HCT116 (cell line): ENCODE measurements at regions not wholly inside any gene's neighbourhood (a gene's known extent, or its start where the extent isn't known, plus 50 kb on each side); places are given as distances from the start of the nearest gene placed in this dataset.

Experiments
- ATAC-seq: fragments of 200-7000 bp; cut with Tn5 transposase; 2 replicates; pipeline ENCODE4 v1.9.1; 2020; ENCODE audit warnings: mild to moderate bottlenecking, moderate library complexity
- BruUV-seq: library from RNA; stranded (reverse); fragments of 400-500 nt; replicated peaks from 2 replicates; lab custom pipeline; 2021; lab: Mats Ljungman, UMichigan
- CTCF ChIA-PET: fragments of 300-600 bp; sonication (Branson Sonifier 250); formaldehyde crosslinking; loops from one replicate; lab custom pipeline; 2021; ENCODE audit warnings: antibody characterized with exemption; lab: Charles Lee
- POLR2A ChIA-PET: fragments of 300-600, 350-600 bp; sonication (Branson Sonifier 250); formaldehyde crosslinking; loops from one replicate; lab custom pipeline; 2021; ENCODE audit warnings: antibody characterized with exemption; lab: Charles Lee
- RAD21 ChIA-PET, 2 experiments: fragments of 300-600 bp; sonication (Branson Sonifier 250); formaldehyde crosslinking; loops; one replicate each; lab custom pipeline; 2023; ENCODE audit warnings: low total read pairs in 2 of 2; ENCODE audit not compliant: uncharacterized antibody in 2 of 2, unreplicated experiment in 2 of 2, low non-redundant PET in 1 of 2; lab: Charles Lee
- DNase-seq: peaks from one replicate; pipeline ENCODE4 v3.0.0-alpha.2; 2010; ENCODE audit warnings: low read depth, low spot score
- H2AFZ ChIP-seq: fragments of 200-600 bp; shearing (Covaris generic), sonication (generic); 2 replicates; pipeline ENCODE4 v1.6.1; 2017; ENCODE audit warnings: low read depth, mixed run types, mixed read lengths, antibody characterized with exemption, low read length; ENCODE audit not compliant: poor library complexity, severe bottlenecking
- H3K27ac ChIP-seq: 2 replicates; pipeline ENCODE4 v1.5.1; 2012; ENCODE audit warnings: low read depth, low read length
- H3K27me3 ChIP-seq: fragments of 200-600 bp; sonication (generic); 2 replicates; pipeline ENCODE4 v1.6.1; 2016; ENCODE audit warnings: mixed run types, low read length, mixed read lengths; ENCODE audit not compliant: insufficient read depth
- H3K36me3 ChIP-seq, 2 experiments: fragments of 200-500 bp in 1 of 2; fragments of 200-600 bp in 1 of 2; sonication (Bioruptor generic) in 1 of 2; sonication (generic) in 1 of 2; 2 replicates each; pipeline versions ENCODE4 v1.5.1 to v1.6.1; 2014 to 2016; ENCODE audit warnings: low read length in 2 of 2, inconsistent platforms in 1 of 2, mixed read lengths in 1 of 2, mixed run types in 1 of 2; ENCODE audit not compliant: insufficient read depth in 2 of 2, control insufficient read depth in 1 of 2
- H3K4me1 ChIP-seq, 2 experiments: fragments of 200-600 bp in 1 of 2; sonication (generic) in 1 of 2; 2 replicates each; pipeline versions ENCODE4 v1.5.1 to v1.6.1; 2012 to 2017; ENCODE audit warnings: low read length in 2 of 2, inconsistent platforms in 1 of 2, mild to moderate bottlenecking in 1 of 2, mixed read lengths in 1 of 2, mixed run types in 1 of 2, moderate library complexity in 1 of 2; ENCODE audit not compliant: insufficient read depth in 2 of 2, control insufficient read depth in 1 of 2
- H3K4me2 ChIP-seq: fragments of 200-600 bp; sonication (generic); 2 replicates; pipeline ENCODE4 v1.6.1; 2017; ENCODE audit warnings: mixed run types, low read length, mixed read lengths
- H3K4me3 ChIP-seq, 2 experiments: fragments of 200-600 bp in 1 of 2; sonication (generic) in 1 of 2; replicated peaks in 1 of 2; 2 replicates each; pipeline ENCODE4 v1.5.1; 2011 to 2016; ENCODE audit warnings: low read length in 2 of 2, control low read depth in 1 of 2, low read depth in 1 of 2, mild to moderate bottlenecking in 1 of 2, mixed read lengths in 1 of 2, mixed run types in 1 of 2
- H3K79me2 ChIP-seq: fragments of 200-600 bp; sonication (generic); 2 replicates; pipeline ENCODE4 v1.6.1; 2017; ENCODE audit warnings: mild to moderate bottlenecking, mixed run types, low read length, moderate library complexity, mixed read lengths; ENCODE audit not compliant: insufficient read depth
- H3K9ac ChIP-seq: fragments of 200-600 bp; sonication (generic); 2 replicates; pipeline ENCODE4 v1.6.1; 2016; ENCODE audit warnings: low read length, mixed read lengths
- H3K9me2 ChIP-seq: fragments of 200-600 bp; sonication (generic), shearing (Covaris generic); 2 replicates; pipeline ENCODE4 v1.6.1; 2017; ENCODE audit warnings: mixed run types, mild to moderate bottlenecking, moderate library complexity; ENCODE audit not compliant: insufficient read depth
- H3K9me3 ChIP-seq, 2 experiments: fragments of 200-500 bp in 1 of 2; fragments of 200-600 bp in 1 of 2; sonication (Bioruptor generic) in 1 of 2; sonication (generic) in 1 of 2; 2 replicates each; pipeline ENCODE4 v1.6.1; 2014 to 2017; ENCODE audit warnings: low read length in 2 of 2, mixed read lengths in 2 of 2, inconsistent platforms in 1 of 2, low read depth in 1 of 2, mild to moderate bottlenecking in 1 of 2, mixed run types in 1 of 2, moderate library complexity in 1 of 2; ENCODE audit not compliant: control insufficient read depth in 1 of 2, insufficient read depth in 1 of 2
- H4K20me1 ChIP-seq: fragments of 200-600 bp; sonication (generic), shearing (Covaris generic); 2 replicates; pipeline ENCODE4 v1.6.1; 2017; ENCODE audit warnings: mixed run types, mild to moderate bottlenecking, moderate library complexity; ENCODE audit not compliant: insufficient read depth
- CBX3 ChIP-seq: IDR thresholded peaks from 2 replicates; pipeline ENCODE4 v1.6.1; 2012; ENCODE audit warnings: low read depth
- EGR1 ChIP-seq: IDR thresholded peaks from 2 replicates; pipeline ENCODE4 v1.6.1; 2012; ENCODE audit warnings: low read depth
- JUND ChIP-seq: IDR thresholded peaks from 2 replicates; pipeline ENCODE4 v1.6.1; 2012
- RAD21 ChIP-seq: IDR thresholded peaks from 2 replicates; pipeline ENCODE4 v1.6.1; 2012; ENCODE audit warnings: low read depth, mild to moderate bottlenecking
- SIN3A ChIP-seq: IDR thresholded peaks from 2 replicates; pipeline ENCODE4 v1.6.1; 2012; ENCODE audit warnings: low read depth
- SP1 ChIP-seq: IDR thresholded peaks from 2 replicates; pipeline ENCODE4 v1.6.1; 2012; ENCODE audit warnings: low read depth
- SRF ChIP-seq: IDR thresholded peaks from 2 replicates; pipeline ENCODE4 v1.6.1; 2012; ENCODE audit warnings: low read depth
- TCF7L2 ChIP-seq: IDR thresholded peaks from 2 replicates; pipeline ENCODE4 v1.7.0; 2011; ENCODE audit warnings: borderline replicate concordance, inconsistent platforms; ENCODE audit not compliant: insufficient read depth, insufficient read length; ENCODE audit errors: extremely low read depth
- intact Hi-C: fragments of 100-400 bp; cut with micrococcal nuclease; formaldehyde crosslinking; loops from 2 replicates; pipeline ENCODE4 v1.10.0; 2022
- TF ChIP-seq, protein P1 (sequence below), 3 experiments: fragments of 200-600 bp in 1 of 3; sonication (generic) in 1 of 3; IDR thresholded peaks in 2 of 3; conservative IDR thresholded peaks in 1 of 3; 2 replicates each; pipeline ENCODE4 v1.5.1; 2012 to 2017; ENCODE audit warnings: low read depth in 2 of 3, low read length in 2 of 3, antibody characterized with exemption in 1 of 3, borderline replicate concordance in 1 of 3, control low read depth in 1 of 3, mild to moderate bottlenecking in 1 of 3, mixed read lengths in 1 of 3, mixed run types in 1 of 3, moderate library complexity in 1 of 3; ENCODE audit not compliant: insufficient read depth in 1 of 3
- TF ChIP-seq, protein P2 (sequence below): IDR thresholded peaks from 2 replicates; pipeline ENCODE4 v1.6.1; 2012

DNA sequence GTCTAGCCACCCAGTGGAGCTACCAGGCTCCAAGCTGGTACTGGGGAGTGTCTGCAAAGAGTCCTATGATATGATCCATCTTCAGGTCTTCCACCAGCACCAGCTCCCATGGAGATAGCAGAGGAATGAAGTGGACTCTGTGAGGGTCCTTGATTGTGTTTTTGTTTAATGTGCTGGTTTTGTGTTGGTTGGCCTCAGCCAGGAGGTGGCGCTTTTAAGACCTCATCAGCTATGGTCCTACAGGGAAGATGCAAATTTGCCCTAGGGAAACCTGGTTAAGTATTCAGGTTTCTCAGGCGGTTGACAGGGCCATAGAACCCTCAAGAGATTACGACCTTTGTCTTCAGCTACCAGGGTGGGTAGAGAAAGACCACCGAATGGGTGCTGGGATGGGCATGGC, 1141.1 kb downstream of the STIM2 start:
- intact Hi-C loops: no loop called here
- no TSS peak for BruUV-seq
- H3K9me3 ChIP-seq: no peaks in the 10 kb centered on the region
- RAD21 ChIA-PET: no interaction called here
- TF ChIP-seq TCF7L2 (no peak), JUND (no peak), SIN3A (no peak), SRF (no peak), RAD21 (no peak)
- TF ChIP-seq, protein P1, sequence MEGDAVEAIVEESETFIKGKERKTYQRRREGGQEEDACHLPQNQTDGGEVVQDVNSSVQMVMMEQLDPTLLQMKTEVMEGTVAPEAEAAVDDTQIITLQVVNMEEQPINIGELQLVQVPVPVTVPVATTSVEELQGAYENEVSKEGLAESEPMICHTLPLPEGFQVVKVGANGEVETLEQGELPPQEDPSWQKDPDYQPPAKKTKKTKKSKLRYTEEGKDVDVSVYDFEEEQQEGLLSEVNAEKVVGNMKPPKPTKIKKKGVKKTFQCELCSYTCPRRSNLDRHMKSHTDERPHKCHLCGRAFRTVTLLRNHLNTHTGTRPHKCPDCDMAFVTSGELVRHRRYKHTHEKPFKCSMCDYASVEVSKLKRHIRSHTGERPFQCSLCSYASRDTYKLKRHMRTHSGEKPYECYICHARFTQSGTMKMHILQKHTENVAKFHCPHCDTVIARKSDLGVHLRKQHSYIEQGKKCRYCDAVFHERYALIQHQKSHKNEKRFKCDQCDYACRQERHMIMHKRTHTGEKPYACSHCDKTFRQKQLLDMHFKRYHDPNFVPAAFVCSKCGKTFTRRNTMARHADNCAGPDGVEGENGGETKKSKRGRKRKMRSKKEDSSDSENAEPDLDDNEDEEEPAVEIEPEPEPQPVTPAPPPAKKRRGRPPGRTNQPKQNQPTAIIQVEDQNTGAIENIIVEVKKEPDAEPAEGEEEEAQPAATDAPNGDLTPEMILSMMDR (IDR thresholded peaks at IDR 0.05 in 2 of 3, conservative IDR thresholded peaks at IDR 0.05 in 1 of 3; ENCODE audit: borderline replicate concordance in 1 of 3, insufficient read depth in 1 of 3, low read depth in 2 of 3, low read length in 2 of 3): peak in 2 of 3 experiments; percentile 20 to 38; a peak in 3 of 6 replicates
- TF ChIP-seq, all 23 proteins: peak for 1
- ATAC-seq (no peak), DNase-seq (no peak)
- no peak overlapping the region for H3K4me3 ChIP-seq
- ChIA-PET CTCF (interaction anchor here (1.2 kb wide), 1 partner anchor 30 kb away, joined by 4 read pairs; no protein-coding TSS in a partner anchor), POLR2A (no interaction called here)
- H3K79me2 ChIP-seq: no peaks in the 10 kb centered on the region
- H3K4me1 ChIP-seq: no peaks in the 10 kb centered on the region
- H3K36me3 ChIP-seq: no peaks in the 10 kb centered on the region
- no peak overlapping the region for H2AFZ ChIP-seq
- no peaks in the 10 kb centered on the region for H4K20me1 ChIP-seq
- H3K9me2 ChIP-seq: 0 out of 2 replicates have a peak, but pooled peaks cover 5% of the 10 kb centered on the region
- no peaks in the 10 kb centered on the region for H3K27me3 ChIP-seq
- H3K27ac ChIP-seq: no peak overlapping the region
- no peak overlapping the region for H3K9ac ChIP-seq
- H3K4me2 ChIP-seq: no peak overlapping the region

DNA sequence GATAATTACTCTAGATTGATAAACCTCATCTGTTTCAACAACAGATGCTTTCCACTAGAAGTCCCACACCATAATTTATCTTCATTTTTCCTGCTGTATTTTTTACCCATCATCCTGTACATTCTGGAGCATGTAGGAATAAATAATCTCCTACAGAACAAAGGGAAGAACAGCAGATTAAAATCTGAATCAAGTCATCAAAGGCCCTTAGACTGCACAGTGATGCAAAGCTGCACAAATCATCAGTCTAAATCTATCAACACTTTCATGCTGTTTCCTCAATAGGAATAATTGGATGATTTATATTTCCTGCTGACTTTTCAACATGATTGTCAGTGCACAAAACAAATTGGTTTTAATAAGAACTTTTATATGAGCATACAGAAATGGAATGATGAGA, 1143.9 kb downstream of the STIM2 start:
- no peaks in the 10 kb centered on the region for H3K4me1 ChIP-seq
- TF ChIP-seq SP1 (no peak), SRF (no peak), CBX3 (no peak), EGR1 (no peak)
- TF ChIP-seq, protein P2, sequence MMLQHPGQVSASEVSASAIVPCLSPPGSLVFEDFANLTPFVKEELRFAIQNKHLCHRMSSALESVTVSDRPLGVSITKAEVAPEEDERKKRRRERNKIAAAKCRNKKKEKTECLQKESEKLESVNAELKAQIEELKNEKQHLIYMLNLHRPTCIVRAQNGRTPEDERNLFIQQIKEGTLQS: no peak
- H3K9me3 ChIP-seq: no peaks in the 10 kb centered on the region
- DNase-seq: no peak
- no peak overlapping the region for H3K4me3 ChIP-seq
- H3K4me2 ChIP-seq: no peak overlapping the region
- no peaks in the 10 kb centered on the region for H3K36me3 ChIP-seq
- POLR2A ChIA-PET: no interaction called here
- no peaks in the 10 kb centered on the region for H3K27me3 ChIP-seq
- RAD21 ChIA-PET: no interaction called here
- no peak overlapping the region for H3K9ac ChIP-seq
- BruUV-seq: no TSS peak
- no peak for ATAC-seq
- intact Hi-C loops: no loop called here
- H3K9me2 ChIP-seq: 0 out of 2 replicates have a peak, but pooled peaks cover 5% of the 10 kb centered on the region
- H3K79me2 ChIP-seq: no peaks in the 10 kb centered on the region
- no peak overlapping the region for H2AFZ ChIP-seq
- no peak overlapping the region for H3K27ac ChIP-seq
- no peaks in the 10 kb centered on the region for H4K20me1 ChIP-seq
- CTCF ChIA-PET: no interaction called here
